ENCODE measurements at regions not wholly inside any gene's neighbourhood (a gene's known extent, or its start where the extent isn't known, plus 50 kb on each side); places are given as distances from the start of the nearest gene placed in this dataset.

GRCh38 chr21:31529406-31529805 is 130.1 kb upstream of the SOD1 start:
- TF ChIP-seq CTCF (IDR thresholded peaks at IDR 0.05) (no peak), POLR2A (IDR thresholded peaks at IDR 0.05) (no peak)
